Lower lobe of right lung (tissue), 2 donors: ENCODE measurements at regions not wholly inside any gene's neighbourhood (a gene's known extent, or its start where the extent isn't known, plus 50 kb on each side); places are given as distances from the start of the nearest gene placed in this dataset.

Experiments
- ATAC-seq, 2 donors: fragments of 200-7000 bp; cut with Tn5 transposase; one replicate each; pipeline ENCODE4 v1.9.1; 2020 to 2022; ENCODE audit warnings: mild to moderate bottlenecking in 2 of 2, moderate library complexity in 2 of 2
- DNase-seq: peaks from one replicate; pipeline ENCODE4 v3.0.0-alpha.2; 2020
- H3K27ac ChIP-seq: fragments of 200-600 bp; one replicate; pipeline ENCODE4 v1.8.0; 2022
- H3K27me3 ChIP-seq: fragments of 200-600 bp; one replicate; pipeline ENCODE4 v1.8.0; 2022; ENCODE audit warnings: low read depth
- H3K36me3 ChIP-seq: fragments of 200-600 bp; one replicate; pipeline ENCODE4 v1.8.0; 2022; ENCODE audit warnings: mild to moderate bottlenecking
- H3K4me1 ChIP-seq: fragments of 200-600 bp; one replicate; pipeline ENCODE4 v1.8.0; 2022
- H3K4me3 ChIP-seq: fragments of 200-600 bp; one replicate; pipeline ENCODE4 v1.8.0; 2022; ENCODE audit warnings: mild to moderate bottlenecking
- H3K9me3 ChIP-seq: fragments of 200-600 bp; one replicate; pipeline ENCODE4 v1.8.0; 2022
- intact Hi-C: fragments of 100-400 bp; cut with DNase I; formaldehyde crosslinking; loops from one replicate; pipeline ENCODE4 v1.11.0; 2022
- TF ChIP-seq, protein P1 (sequence below): fragments of 200-600 bp; IDR thresholded peaks from one replicate; pipeline ENCODE4 v1.8.0; 2022; ENCODE audit warnings: antibody characterized with exemption, mild to moderate bottlenecking
- donor health status: DM: no; HTN: yes; CAD: no; lungs with severe emphysema.

DNA sequence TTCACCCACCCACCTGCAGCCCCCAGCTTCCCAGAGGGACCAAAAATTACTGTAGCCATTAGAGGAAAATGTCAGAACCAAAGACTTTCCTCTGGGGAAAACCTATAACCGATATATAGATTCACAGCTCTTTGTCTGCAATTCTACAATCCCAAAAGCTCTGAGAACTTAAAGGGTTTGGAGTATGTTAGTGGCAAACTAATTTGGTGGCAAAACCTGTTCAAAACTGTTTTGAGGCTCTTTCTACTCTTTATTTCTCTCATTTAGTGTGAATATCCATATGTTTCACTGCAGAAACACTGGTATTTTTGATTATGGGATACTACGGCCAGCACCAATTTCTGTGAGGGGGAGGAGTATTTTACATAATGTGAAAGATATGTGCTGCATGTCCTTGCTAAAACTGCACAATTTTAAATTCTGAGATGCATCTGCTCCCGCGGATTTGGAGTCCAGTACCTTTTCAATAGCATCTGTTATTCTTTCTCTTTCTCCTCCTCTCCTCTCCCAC is 87.5 kb upstream of the MTNR1B start:
- Histone ChIP-seq H3K4me3 (no peak overlapping the region), H3K27ac (no peak overlapping the region), H3K36me3 (no peaks in the 10 kb centered on the region), H3K9me3 (no peaks in the 10 kb centered on the region), H3K4me1 (no peaks in the 10 kb centered on the region), H3K27me3 (no peaks in the 10 kb centered on the region)
- intact Hi-C loops, result no loop called here
- TF ChIP-seq, protein P1, sequence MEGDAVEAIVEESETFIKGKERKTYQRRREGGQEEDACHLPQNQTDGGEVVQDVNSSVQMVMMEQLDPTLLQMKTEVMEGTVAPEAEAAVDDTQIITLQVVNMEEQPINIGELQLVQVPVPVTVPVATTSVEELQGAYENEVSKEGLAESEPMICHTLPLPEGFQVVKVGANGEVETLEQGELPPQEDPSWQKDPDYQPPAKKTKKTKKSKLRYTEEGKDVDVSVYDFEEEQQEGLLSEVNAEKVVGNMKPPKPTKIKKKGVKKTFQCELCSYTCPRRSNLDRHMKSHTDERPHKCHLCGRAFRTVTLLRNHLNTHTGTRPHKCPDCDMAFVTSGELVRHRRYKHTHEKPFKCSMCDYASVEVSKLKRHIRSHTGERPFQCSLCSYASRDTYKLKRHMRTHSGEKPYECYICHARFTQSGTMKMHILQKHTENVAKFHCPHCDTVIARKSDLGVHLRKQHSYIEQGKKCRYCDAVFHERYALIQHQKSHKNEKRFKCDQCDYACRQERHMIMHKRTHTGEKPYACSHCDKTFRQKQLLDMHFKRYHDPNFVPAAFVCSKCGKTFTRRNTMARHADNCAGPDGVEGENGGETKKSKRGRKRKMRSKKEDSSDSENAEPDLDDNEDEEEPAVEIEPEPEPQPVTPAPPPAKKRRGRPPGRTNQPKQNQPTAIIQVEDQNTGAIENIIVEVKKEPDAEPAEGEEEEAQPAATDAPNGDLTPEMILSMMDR, result no peak
- ATAC-seq (no peak), DNase-seq (no peak)

GRCh38 chr11:92882828-92883611 is 86.4 kb upstream of the MTNR1B start:
- Histone ChIP-seq H3K9me3 (no peaks in the 10 kb centered on the region), H3K27me3 (no peaks in the 10 kb centered on the region), H3K27ac (no peak overlapping the region), H3K36me3 (no peaks in the 10 kb centered on the region), H3K4me1 (no peaks in the 10 kb centered on the region), H3K4me3 (no peak overlapping the region)
- DNase-seq, result peak; percentile 43
- TF ChIP-seq, protein P1, result no peak
- ATAC-seq, result no peak
- intact Hi-C loops, result no loop called here

- no peaks in the 10 kb centered on the region for H3K9me3 ChIP-seq
- ATAC-seq (no peak), DNase-seq (no peak)
- H3K4me1 ChIP-seq, result no peaks in the 10 kb centered on the region
- intact Hi-C loops, result no loop called here
- H3K36me3 ChIP-seq, result no peaks in the 10 kb centered on the region
- TF ChIP-seq, protein P1, result no peak
- H3K27ac ChIP-seq, result no peak overlapping the region
- H3K27me3 ChIP-seq, result no peaks in the 10 kb centered on the region
- no peak overlapping the region for H3K4me3 ChIP-seq
Measured at GRCh38 chr11:92885600-92885999, 83.9 kb upstream of the MTNR1B start.

DNA sequence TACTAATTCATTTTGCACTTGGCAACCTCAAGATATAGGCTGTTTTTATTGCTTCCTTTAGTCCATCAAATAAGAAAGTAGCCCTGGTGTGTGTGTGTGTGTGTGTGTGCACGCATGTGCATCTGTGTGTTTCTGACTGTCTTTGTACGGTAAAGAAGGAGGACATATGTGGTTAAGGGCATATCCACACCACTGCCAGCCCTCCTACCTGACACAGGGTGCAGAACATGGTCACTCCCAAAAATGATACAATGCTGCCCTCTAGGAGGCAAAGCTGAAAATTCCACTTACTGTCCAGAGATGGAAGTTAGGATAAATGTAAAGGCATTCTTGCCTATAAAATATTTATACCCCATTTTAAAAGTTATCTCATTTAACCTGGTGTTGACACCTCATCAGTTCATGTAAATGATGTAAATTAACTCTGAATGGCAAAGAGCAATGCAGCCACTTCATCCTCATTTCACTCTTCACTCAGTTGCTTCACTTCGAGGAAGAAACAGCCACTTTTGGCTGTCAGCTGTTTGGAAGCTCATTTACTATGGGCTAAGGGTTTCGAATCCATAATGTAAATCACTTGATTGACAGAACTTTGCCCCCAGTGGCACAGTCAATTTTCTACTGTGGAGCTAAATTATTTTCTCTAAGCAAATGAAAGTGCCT is 83.1 kb upstream of the MTNR1B start:
- peak; percentile 61 to 73 for ATAC-seq
- Histone ChIP-seq H3K27ac (no peak overlapping the region), H3K4me1 (no peaks in the 10 kb centered on the region), H3K9me3 (no peaks in the 10 kb centered on the region), H3K36me3 (no peaks in the 10 kb centered on the region), H3K27me3 (no peaks in the 10 kb centered on the region), H3K4me3 (no peak overlapping the region)
- no peak for DNase-seq
- TF ChIP-seq, protein P1, result peak; percentile 53
- intact Hi-C loops, result no loop called here

GRCh38 chr11:92888696-92889095 is 80.8 kb upstream of the MTNR1B start:
- no peaks in the 10 kb centered on the region for H3K9me3 ChIP-seq
- DNase-seq, result no peak
- H3K27me3 ChIP-seq, result no peaks in the 10 kb centered on the region
- no peak overlapping the region for H3K4me3 ChIP-seq
- intact Hi-C loops, result no loop called here
- TF ChIP-seq, protein P1, result no peak
- no peak for ATAC-seq
- H3K27ac ChIP-seq, result no peak overlapping the region
- H3K36me3 ChIP-seq, result no peaks in the 10 kb centered on the region
- H3K4me1 ChIP-seq, result no peaks in the 10 kb centered on the region
